Osteocyte (in vitro differentiated cells): ENCODE measurements at regions not wholly inside any gene's neighbourhood (a gene's known extent, or its start where the extent isn't known, plus 50 kb on each side); places are given as distances from the start of the nearest gene placed in this dataset.

ENCODE experiments used
- DNase-seq: peaks from one replicate; pipeline ENCODE4 v3.0.0; 2021; ENCODE audit warnings: mixed read lengths; ENCODE audit not compliant: unreplicated experiment; ENCODE audit errors: extremely low spot score
- H3K27ac Mint-ChIP-seq: one replicate; pipeline ENCODE4 v1.8.0; 2021; ENCODE audit warnings: mild to moderate bottlenecking, mixed read lengths; ENCODE audit not compliant: unreplicated experiment
- H3K27me3 Mint-ChIP-seq: one replicate; pipeline ENCODE4 v1.8.0; 2021; ENCODE audit warnings: mixed read lengths; ENCODE audit not compliant: unreplicated experiment
- H3K36me3 Mint-ChIP-seq: one replicate; pipeline ENCODE4 v1.8.0; 2021; ENCODE audit warnings: mixed read lengths; ENCODE audit not compliant: unreplicated experiment
- H3K4me1 Mint-ChIP-seq: one replicate; pipeline ENCODE4 v1.8.0; 2021; ENCODE audit warnings: mixed read lengths; ENCODE audit not compliant: unreplicated experiment
- H3K4me3 Mint-ChIP-seq: one replicate; pipeline ENCODE4 v1.8.0; 2021; ENCODE audit warnings: mild to moderate bottlenecking, moderate library complexity, mixed read lengths; ENCODE audit not compliant: unreplicated experiment
- H3K9me3 Mint-ChIP-seq: one replicate; pipeline ENCODE4 v1.8.0; 2021; ENCODE audit warnings: mixed read lengths; ENCODE audit not compliant: unreplicated experiment
- TF ChIP-seq, protein P1 (sequence below): fragments of 200-600 bp; sonication (generic); IDR thresholded peaks from 2 replicates; pipeline ENCODE4 v1.5.0; 2021; ENCODE audit warnings: antibody characterized with exemption, mild to moderate bottlenecking, moderate library complexity

DNA sequence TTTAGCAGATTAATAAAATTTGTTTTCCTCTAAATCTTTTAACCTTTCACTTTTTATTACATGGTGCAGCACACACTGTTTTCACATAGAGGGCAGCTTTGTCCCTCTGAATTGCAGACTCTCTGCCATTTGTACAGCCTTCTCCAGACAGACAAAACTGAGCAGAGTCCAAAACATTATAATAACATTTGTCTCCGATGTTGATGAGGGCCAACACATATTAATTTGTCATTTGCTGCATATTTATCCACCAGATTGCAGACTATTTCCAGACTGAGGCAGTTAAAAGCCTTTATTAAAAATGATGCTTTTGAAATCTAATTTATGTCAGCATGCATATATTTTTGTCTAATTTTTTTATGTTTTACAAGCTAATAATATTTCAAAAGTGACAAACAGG lies 1251.9 kb upstream of the SLC10A2 start:
- no peak overlapping the region for H3K4me3 Mint-ChIP-seq
- TF ChIP-seq, protein P1, sequence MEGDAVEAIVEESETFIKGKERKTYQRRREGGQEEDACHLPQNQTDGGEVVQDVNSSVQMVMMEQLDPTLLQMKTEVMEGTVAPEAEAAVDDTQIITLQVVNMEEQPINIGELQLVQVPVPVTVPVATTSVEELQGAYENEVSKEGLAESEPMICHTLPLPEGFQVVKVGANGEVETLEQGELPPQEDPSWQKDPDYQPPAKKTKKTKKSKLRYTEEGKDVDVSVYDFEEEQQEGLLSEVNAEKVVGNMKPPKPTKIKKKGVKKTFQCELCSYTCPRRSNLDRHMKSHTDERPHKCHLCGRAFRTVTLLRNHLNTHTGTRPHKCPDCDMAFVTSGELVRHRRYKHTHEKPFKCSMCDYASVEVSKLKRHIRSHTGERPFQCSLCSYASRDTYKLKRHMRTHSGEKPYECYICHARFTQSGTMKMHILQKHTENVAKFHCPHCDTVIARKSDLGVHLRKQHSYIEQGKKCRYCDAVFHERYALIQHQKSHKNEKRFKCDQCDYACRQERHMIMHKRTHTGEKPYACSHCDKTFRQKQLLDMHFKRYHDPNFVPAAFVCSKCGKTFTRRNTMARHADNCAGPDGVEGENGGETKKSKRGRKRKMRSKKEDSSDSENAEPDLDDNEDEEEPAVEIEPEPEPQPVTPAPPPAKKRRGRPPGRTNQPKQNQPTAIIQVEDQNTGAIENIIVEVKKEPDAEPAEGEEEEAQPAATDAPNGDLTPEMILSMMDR, result peak; percentile 72
- no peak for DNase-seq
- H3K27ac Mint-ChIP-seq, result no peak overlapping the region
- no peaks in the 10 kb centered on the region for H3K36me3 Mint-ChIP-seq
- H3K4me1 Mint-ChIP-seq, result peaks cover 22% of the 10 kb centered on the region
- H3K27me3 Mint-ChIP-seq, result no peaks in the 10 kb centered on the region
- peaks cover 11% of the 10 kb centered on the region for H3K9me3 Mint-ChIP-seq

DNA sequence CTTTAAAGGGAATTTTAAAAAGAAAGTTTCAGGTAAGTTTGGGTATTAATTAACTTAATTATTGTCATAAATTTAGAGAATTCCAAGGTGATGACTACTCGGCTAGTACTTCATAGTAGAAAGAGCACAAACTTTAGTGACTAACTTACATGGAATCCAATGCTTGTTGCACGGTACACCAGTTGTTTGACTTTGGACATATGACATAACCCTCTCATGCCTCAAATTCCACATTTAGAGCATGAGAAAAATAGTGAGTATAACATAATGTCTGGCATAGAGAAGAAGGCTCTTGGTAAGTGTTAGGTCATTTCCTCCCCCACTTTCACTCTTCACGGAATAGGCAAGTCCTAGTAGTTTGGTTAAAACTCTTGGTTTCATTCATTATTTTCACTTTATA lies 1249.4 kb upstream of the SLC10A2 start:
- Mint-ChIP-seq H3K9me3 (peaks cover 5% of the 10 kb centered on the region), H3K4me3 (peak overlapping the region; percentile 17)
- TF ChIP-seq, protein P1, result no peak

DNA sequence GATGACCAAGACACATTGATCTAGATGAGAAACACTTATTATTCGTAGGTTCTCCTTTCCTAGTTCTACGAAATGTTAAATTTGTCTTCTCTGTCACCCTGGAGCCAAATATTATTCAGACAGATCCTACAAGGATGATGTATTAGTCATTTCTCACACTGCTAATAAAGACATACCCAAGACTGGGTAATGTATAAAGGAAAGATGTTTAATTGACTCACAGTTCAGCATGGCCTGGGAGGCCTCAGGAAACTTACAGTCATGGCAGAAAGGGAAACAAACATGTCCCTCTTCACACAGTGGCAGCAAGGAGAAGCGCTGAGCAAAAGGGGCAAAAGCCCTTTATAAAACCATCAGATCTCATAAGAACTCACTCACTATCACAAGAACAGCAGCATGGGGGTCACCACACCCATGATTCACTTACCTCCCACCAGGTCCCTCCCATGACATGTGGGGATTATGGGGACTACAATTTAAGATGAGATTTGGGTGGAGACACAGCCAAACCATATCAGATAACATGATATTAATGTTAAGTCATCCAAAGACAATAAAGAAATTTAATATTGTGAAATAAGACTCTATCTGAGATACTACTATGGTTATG lies 1248.8 kb upstream of the SLC10A2 start:
- peaks cover 5% of the 10 kb centered on the region for H3K9me3 Mint-ChIP-seq
- peaks cover 22% of the 10 kb centered on the region for H3K4me1 Mint-ChIP-seq
- peak overlapping the region; percentile 72 for H3K27ac Mint-ChIP-seq
- TF ChIP-seq, protein P1, result no peak
- H3K4me3 Mint-ChIP-seq, result no peak overlapping the region
- no peaks in the 10 kb centered on the region for H3K27me3 Mint-ChIP-seq
- no peak for DNase-seq
- H3K36me3 Mint-ChIP-seq, result no peaks in the 10 kb centered on the region

More for the DNA sequence above, 1249.4 kb upstream of the SLC10A2 start:
- no peak for DNase-seq
- Mint-ChIP-seq H3K36me3 (no peaks in the 10 kb centered on the region), H3K27ac (peak overlapping the region; percentile 72), H3K27me3 (no peaks in the 10 kb centered on the region), H3K4me1 (peaks cover 22% of the 10 kb centered on the region)

DNA sequence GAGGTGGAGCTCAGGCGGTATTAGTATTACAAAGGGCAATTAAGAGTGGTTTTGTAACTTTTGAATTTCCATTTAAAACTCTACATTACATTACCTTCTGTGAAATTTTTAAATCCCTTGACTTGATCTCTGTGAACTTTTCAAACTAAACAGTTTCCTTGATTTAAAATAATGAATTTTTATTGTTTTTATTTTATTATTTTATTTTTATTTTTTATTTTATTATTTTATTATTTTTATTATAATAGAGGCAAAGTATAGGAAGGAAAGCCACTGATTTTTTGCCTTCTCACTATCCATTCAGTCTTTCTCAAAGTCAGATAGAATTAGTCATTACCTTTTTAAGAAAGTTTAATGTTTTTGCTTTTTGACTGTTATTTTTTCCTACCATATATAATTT lies 1248.1 kb upstream of the SLC10A2 start:
- no peak for DNase-seq
- Mint-ChIP-seq H3K9me3 (peaks cover 5% of the 10 kb centered on the region), H3K36me3 (no peaks in the 10 kb centered on the region), H3K4me1 (peaks cover 22% of the 10 kb centered on the region), H3K27ac (no peak overlapping the region), H3K27me3 (no peaks in the 10 kb centered on the region), H3K4me3 (no peak overlapping the region)
- TF ChIP-seq, protein P1, result no peak

DNA sequence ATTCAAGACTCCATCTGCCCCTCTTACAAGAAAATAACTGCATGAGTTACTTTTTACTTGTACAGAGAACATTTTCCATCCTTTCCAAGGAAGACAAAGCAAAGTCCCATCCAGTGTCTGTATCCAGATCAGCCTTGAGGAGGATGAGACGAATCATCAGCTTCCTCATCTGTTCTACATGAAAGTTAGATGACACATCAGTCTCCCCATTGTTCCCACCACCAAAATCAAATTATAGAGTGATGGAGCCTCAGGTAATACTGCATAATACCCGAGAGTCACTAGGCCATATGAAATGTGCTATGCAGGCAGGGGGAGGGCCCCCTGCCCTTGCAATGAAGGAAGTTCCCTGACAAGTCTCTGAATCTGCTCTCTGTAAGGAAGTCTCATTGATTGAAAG lies 1244.6 kb upstream of the SLC10A2 start:
- H3K4me1 Mint-ChIP-seq, result peaks cover 13% of the 10 kb centered on the region
- H3K4me3 Mint-ChIP-seq, result no peak overlapping the region
- no peaks in the 10 kb centered on the region for H3K36me3 Mint-ChIP-seq
- TF ChIP-seq, protein P1, result no peak
- H3K27ac Mint-ChIP-seq, result no peak overlapping the region
- H3K9me3 Mint-ChIP-seq, result peaks cover 5% of the 10 kb centered on the region
- no peaks in the 10 kb centered on the region for H3K27me3 Mint-ChIP-seq
- DNase-seq, result no peak
